HG03064 (cell line): ENCODE measurements at regions not wholly inside any gene's neighbourhood (a gene's known extent, or its start where the extent isn't known, plus 50 kb on each side); places are given as distances from the start of the nearest gene placed in this dataset.
"Not testable (repeated sequence)": the region's sequence is repeated elsewhere in the genome, so short reads cannot be mapped to it uniquely, and the experiment has no call there.

Experiments used
- ATAC-seq: cut with Tn5 transposase; IDR thresholded peaks from one replicate; pipeline ENCODE4 v1.9.1; 2021; ENCODE audit warnings: low read depth; ENCODE audit not compliant: unreplicated experiment

DNA sequence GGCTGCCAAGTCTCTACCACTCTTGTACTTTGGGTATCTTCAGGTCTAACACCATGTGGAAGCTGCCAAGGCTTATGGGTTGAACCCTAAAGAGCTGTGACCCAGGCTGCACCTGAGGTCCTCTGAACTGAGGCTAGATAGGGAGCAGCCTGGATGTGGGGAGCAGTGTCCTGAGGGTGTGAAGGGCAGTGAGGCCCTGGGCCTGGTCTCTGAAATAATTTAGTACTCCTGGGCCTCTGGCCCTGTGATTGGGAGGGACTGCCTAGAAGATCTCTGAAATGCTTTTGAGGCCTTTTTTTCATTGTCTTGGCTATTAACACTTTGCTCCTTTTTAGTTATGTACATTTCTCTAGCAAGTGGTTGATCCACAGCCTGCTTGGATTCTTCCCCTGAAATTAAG is 847.2 kb upstream of the B3GALT2 start:
- no peak for ATAC-seq

DNA sequence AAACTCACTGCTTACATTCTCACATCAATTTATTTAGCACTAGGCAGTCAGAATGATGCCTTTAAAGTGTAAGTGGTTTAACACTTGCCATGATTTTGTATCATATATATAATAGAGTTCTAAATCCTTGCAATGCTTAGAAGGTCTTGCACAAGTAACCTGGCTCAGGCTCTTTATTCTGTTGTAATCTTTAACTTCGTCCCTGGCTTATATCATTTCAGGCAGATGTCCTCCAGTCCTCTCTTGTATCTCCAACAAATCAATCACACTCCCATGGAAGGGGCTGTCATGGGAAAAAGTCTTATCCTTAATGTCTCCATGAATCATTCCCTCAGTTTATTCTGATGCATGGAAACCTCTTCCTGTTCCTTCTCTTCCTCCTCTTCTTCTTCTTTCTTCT is 841.6 kb upstream of the B3GALT2 start:
- ATAC-seq = no peak

GRCh38 chr1:194026422-194026821 is 840.0 kb upstream of the B3GALT2 start:
- ATAC-seq = no peak

DNA sequence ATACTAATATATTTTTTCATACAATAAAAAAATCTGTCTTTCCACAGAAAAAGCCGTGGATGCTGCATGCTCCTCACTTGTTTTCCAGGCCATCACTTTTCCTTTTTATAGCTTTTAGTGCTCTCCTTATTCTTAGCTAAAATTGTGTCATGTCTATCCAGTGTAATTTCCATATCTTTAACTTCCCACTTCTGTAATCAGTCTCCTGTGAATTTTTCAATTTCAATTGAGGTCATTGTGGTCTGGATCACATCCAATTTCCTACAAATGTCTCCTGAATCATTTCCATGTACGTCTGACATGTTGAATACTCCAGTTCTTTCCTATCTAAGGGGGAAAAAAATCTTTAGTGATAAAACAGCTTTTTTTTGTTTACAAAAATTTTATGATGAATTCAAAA is 838.2 kb upstream of the B3GALT2 start:
- no peak for ATAC-seq

- no peak for ATAC-seq
These were observed 827.6 kb upstream of the B3GALT2 start for GRCh38 chr1:194014014-194014413.

GRCh38 chr1:194013561-194013960 is 827.1 kb upstream of the B3GALT2 start:
- no peak for ATAC-seq

DNA sequence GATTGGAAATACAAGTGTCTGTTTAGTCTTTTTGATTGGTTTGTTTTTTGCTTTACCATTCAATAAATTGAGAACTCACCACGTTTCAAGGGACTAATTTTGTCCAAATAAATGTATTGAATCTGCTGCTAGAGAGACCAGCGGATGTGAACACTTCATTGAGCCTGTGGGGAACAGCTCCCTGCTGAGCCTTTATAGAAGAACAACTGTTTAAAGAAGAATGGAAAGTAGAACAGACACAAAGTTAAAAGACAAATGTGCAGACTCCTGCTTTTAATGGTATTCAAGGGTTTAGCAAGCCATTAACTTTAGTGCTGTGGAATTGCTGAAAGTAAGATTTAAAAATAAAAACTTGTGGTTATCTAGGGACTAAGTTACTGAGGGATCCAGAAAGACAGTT is 817.7 kb upstream of the B3GALT2 start:
- ATAC-seq = no peak

DNA sequence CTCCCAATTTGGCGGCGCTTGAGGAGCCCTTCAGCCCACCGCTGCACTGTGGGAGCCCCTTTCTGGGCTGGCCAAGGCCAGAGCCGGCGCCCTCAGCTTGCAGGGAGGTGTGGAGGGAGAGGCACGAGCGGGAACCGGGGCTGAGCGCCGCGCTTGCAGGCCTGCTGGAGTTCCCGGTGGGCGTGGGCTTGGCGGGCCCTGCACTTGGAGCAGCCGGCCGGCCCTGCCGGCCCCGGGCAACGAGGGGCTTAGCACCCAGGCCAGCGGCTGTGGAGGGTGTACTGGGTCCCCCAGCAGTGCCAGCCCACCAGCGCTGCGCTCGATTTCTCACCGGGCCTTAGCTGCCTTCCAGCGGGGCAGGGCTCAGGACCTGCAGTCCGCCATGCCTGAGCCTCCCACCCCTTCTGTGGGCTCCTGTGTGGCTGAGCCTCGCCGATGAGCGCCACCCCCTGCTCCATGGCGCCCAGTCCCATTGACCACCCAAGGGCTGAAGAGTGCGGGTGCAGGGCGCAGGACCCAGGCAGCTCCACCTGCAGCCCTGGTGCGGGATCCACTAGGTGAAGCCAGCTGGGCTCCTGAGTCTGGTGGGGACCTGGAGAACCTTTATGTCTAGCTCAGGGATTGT is 815.4 kb upstream of the B3GALT2 start:
- not testable (repeated sequence) for ATAC-seq

DNA sequence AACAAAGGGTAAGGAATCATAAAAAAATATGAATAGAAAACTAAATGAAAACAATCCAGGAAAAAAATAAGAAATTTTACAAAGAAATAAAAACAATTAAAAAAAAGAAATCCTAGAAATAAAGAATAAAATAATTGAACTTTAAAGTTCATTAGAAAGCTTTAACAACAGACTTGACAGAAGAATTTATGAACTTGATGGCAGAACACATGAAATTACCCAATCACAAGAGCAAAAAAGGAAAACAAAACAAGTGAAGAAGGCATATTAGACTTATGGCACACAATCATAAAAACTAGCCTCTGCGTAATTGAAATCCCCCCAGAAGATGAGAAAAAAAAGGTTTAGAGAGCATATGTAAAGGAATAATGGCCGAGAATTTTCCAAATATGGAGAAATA is 802.5 kb upstream of the B3GALT2 start:
- ATAC-seq = no peak

DNA sequence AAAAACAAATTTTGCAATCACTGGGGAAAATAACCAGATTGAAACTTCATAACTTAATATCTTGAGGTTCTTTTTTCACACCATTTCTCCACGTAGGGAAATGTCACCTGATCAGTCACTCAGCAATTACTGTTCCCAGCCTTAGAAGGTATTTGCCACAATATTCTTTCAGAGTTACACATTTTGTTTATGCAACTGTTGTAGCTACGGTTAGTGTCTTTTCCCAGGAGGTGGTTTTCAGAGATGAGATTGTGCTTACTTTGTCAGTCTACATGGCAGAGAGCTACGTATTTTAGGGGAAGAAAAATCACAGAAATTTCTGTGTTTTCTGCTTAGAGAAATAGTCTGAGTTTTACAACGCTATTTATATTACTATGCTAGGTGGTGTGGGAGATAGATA is 792.8 kb upstream of the B3GALT2 start:
- no peak for ATAC-seq

DNA sequence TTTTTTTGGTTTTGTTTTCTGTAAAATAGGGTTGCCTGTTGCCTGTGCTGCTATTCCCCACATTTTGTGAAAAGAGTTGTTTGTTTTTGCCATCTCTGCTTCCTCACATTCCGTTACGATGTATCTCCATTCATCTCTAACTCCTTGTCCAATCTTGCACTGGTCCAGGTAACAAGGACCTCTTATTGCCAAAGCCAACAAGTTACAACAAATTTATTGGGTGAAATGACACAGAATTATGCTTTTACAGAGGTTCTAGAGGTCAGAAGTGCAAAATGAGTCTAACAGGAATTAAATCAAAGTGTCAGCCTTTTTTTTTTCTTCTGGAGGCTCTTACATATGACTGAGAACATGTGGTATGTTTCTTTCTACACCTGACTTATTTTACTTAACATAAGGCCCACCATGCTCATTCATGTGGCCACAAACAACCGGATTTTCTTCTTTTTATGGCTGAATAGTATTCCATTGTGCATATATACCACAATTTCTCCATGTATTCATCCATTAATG is 787.9 kb upstream of the B3GALT2 start:
- ATAC-seq = no peak

GRCh38 chr1:193973428-193973827 is 787.0 kb upstream of the B3GALT2 start:
- no peak for ATAC-seq

DNA sequence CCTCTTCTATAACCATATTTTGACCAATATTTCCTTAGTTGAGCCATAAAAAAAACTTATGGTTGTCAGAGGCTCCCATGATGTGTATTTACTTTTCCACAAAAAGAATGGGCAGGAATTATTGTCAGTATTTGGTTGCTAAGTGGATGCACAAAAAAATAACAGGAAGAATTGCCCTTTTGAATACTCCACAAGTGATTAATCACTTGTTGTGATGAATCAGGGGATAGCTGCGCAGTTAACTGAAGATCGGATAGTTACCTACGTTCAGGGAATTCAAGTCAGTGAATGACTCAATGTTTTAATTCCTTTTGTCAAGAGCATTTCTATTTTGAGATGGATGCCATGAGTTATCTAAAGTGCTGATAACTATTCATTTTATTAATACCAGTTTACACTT is 785.2 kb upstream of the B3GALT2 start:
- no peak for ATAC-seq

- no peak for ATAC-seq
These were observed 774.1 kb upstream of the B3GALT2 start for GRCh38 chr1:193960499-193960898.

DNA sequence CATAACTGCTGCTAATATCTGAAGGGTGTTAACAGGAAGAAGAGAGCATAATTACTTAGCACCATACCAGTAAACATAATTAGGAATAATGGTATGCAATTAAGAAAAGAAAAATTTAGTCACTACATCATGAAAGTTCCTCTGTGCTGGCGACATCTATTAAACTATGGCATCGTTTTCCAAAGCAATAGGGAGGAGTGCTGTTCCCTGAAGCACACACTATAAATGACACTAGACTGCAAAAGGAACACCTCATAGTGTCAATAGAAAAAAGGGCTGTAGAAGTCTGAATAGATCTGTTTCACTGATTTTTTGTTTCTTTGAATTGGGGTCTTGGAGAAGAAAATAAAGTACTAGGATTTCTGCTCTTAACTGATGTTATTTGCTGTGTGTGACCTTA is 773.6 kb upstream of the B3GALT2 start:
- ATAC-seq = no peak

DNA sequence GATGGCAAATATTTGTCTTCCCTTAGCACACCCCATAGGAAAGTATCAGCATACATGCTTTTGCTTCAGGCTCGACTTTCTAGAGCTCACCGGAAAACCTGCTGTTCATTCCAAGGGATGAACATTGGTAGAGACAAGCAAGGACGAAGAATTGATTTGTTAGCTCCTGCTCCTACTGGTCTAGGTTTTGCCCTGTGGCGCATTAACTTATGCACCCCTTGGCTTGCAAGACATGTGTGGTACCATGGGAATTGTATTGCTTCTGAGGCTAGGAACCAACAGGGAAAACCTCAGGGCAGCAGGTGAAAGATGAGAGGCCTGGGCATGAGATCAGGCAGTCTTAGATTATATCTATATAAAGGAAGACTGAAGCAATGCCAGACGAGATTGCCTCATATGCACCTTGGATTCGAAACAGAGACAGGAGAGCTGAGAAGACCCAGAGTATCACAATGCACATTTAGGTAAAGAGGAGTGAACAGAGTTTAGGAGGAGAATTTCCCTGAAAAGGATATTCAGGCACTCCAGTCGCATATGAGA is 771.2 kb upstream of the B3GALT2 start:
- no peak for ATAC-seq

DNA sequence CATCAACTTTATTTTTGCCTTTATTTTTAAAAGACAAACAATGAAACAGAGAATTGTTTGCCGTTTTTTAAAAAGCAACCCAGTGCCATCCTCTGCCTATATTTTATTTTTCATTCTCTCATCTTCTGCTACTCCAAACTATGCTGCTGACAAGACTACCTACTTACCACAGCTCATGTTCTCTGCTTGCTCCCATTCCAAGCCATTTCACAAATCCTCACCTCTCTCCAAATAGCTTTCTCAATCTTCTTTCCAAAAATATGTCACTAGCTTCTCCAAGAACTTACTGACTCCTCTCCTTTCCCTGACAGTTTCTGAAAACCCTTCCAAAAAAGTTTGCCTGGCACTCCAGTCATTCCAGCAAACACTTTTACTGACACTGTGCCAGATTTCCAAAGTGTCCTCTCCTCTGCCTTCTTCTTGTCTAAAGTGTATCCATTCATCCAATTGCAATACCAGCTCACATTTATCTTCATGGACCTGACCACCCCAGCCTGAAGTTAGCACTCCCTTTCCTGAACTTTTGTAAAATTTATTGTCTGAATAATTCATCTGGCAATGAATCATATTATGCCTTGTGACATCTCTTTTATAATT is 766.5 kb upstream of the B3GALT2 start:
- no peak for ATAC-seq

DNA sequence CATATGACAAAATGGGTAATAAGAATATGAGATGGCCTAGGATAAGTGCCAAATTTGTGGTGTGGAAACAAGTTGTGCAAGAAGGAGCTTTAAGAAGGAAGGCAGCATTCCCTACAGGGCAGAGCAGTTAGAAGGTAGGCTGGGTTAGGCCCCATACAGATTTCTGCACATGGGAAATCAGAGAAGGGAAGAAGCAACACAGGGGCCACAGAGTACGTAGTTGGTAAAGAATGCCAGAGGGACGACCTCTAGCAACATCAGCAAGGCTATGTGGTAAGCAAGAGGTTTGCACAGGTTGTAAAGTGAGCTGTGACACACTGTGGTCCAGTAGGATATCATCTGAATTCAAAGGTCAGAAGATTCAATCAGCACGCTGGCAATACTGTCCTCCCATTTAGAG is 765.6 kb upstream of the B3GALT2 start:
- no peak for ATAC-seq

- no peak for ATAC-seq
These were observed 758.0 kb upstream of the B3GALT2 start for GRCh38 chr1:193944454-193944853.

DNA sequence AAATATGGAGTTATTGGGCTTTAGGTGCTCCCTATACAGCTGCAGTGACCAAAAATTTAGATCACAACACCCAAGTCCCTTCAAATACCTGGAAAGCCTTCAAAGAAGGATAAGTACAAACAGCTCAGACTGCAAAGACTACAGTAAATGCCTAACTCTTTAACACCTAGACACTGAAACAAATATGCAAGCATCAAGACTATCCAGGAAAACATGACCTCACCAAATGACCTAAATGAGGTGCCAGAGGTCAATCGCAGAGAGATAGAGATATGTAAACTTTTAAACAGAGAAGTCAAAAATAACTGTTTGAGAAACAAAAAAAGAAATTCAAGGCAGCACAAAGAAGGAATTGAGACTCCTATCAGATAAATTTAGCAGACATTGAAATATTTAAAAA is 753.8 kb upstream of the B3GALT2 start:
- ATAC-seq = no peak

DNA sequence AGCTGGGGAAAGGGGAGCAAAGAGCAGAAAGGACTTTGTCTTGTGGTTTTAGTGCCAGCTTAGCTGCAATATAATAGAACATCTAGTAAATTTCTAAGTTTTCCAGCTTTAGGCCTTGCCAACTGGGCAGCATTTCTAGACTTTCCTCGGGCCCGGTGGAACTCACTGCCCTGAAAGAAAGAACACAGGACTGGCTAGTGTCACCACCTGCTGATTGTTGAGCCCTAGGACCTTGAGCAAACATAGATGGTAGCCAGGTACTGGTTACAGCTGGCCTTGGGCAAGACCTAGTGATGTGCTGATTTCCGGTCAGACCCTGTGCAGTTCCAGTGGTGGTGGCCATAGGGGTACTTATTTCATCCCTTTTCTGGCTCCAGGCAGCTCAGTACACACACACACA is 753.2 kb upstream of the B3GALT2 start:
- no peak for ATAC-seq

DNA sequence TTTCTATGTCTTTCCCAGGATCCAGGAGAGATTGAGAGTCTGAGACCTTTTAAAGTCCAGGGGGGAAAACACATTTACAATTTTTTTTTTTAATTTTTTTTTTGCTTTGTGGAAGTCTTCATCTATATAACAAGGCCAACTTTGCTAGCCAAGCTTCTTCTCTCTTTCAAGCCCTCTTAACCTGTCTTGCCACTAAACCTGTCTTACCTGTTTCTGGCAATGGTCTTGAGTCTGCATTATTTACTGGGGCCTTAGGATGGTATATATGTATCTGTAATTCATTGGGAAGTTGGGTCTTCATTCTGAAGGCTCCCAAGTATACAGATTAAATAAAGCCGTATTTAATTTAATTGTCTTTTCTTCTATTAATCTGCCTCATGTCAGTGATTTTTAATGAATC is 750.9 kb upstream of the B3GALT2 start:
- no peak for ATAC-seq
